Liver (tissue), 7 donors: ENCODE measurements at regions not wholly inside any gene's neighbourhood (a gene's known extent, or its start where the extent isn't known, plus 50 kb on each side); places are given as distances from the start of the nearest gene placed in this dataset.

ENCODE experiments used
- DNase-seq: peaks from one replicate; pipeline ENCODE4 v3.0.0-alpha.2; 2017; ENCODE audit warnings: low spot score
- H3K27ac ChIP-seq, 2 donors: one replicate each; pipeline ENCODE4 v1.7.0; 2013; ENCODE audit warnings: inconsistent platforms in 2 of 2, low read length in 2 of 2, control low read depth in 1 of 2, low read depth in 1 of 2, mild to moderate bottlenecking in 1 of 2
- H3K27me3 ChIP-seq, 4 donors: one replicate each; pipeline versions ENCODE4 v1.6.1 to v1.7.0; 2013; ENCODE audit warnings: low read length in 3 of 4, inconsistent platforms in 1 of 4, mild to moderate bottlenecking in 1 of 4, moderate library complexity in 1 of 4; ENCODE audit not compliant: control insufficient read depth in 4 of 4, insufficient read depth in 4 of 4
- H3K36me3 ChIP-seq, 4 donors: one replicate each; pipeline versions ENCODE4 v1.6.1 to v1.7.0; 2013; ENCODE audit warnings: low read length in 3 of 4, mild to moderate bottlenecking in 3 of 4, low read depth in 1 of 4, moderate library complexity in 1 of 4; ENCODE audit not compliant: control insufficient read depth in 4 of 4, insufficient read depth in 3 of 4
- H3K4me1 ChIP-seq, 4 donors: one replicate each; pipeline versions ENCODE4 v1.6.1 to v1.7.0; 2013; ENCODE audit warnings: low read length in 3 of 4, mild to moderate bottlenecking in 3 of 4, moderate library complexity in 1 of 4; ENCODE audit not compliant: control insufficient read depth in 4 of 4, insufficient read depth in 4 of 4
- H3K4me3 ChIP-seq, 3 donors: one replicate each; pipeline versions ENCODE4 v1.6.1 to v1.7.0; 2013; ENCODE audit warnings: low read length in 3 of 3, control low read depth in 1 of 3, low read depth in 1 of 3, mild to moderate bottlenecking in 1 of 3
- H3K9ac ChIP-seq, 2 donors: one replicate each; pipeline ENCODE4 v1.7.0; 2013; ENCODE audit warnings: low read length in 2 of 2, mild to moderate bottlenecking in 2 of 2, moderate library complexity in 2 of 2, control low read depth in 1 of 2, low read depth in 1 of 2
- H3K9me3 ChIP-seq, 4 donors: one replicate each; pipeline versions ENCODE4 v1.6.1 to v1.7.0; 2013; ENCODE audit warnings: low read length in 3 of 4; ENCODE audit not compliant: control insufficient read depth in 4 of 4
- ATF3 ChIP-seq: IDR thresholded peaks from 2 replicates; pipeline ENCODE4 v1.6.1; 2016; ENCODE audit warnings: antibody characterized with exemption
- EGR1 ChIP-seq, 2 donors: IDR thresholded peaks; 2 replicates each; pipeline ENCODE4 v1.6.1; 2016 to 2018; ENCODE audit warnings: antibody characterized with exemption in 2 of 2, low read depth in 2 of 2
- FOXA1 ChIP-seq: IDR thresholded peaks from 2 replicates; pipeline ENCODE4 v1.6.1; 2016; ENCODE audit warnings: antibody characterized with exemption
- FOXA2 ChIP-seq: IDR thresholded peaks from 2 replicates; pipeline ENCODE4 v1.6.1; 2016; ENCODE audit warnings: antibody characterized with exemption
- HNF4A ChIP-seq, 2 donors: conservative IDR thresholded peaks; 2 replicates each; pipeline ENCODE4 v1.6.1; 2016; ENCODE audit warnings: antibody characterized with exemption in 2 of 2, mild to moderate bottlenecking in 2 of 2
- HNF4G ChIP-seq: IDR thresholded peaks from 2 replicates; pipeline ENCODE4 v1.6.1; 2016; ENCODE audit warnings: antibody characterized with exemption
- MAX ChIP-seq: IDR thresholded peaks from 2 replicates; pipeline ENCODE4 v1.6.1; 2016; ENCODE audit warnings: antibody characterized with exemption
- REST ChIP-seq: IDR thresholded peaks from 2 replicates; pipeline ENCODE4 v1.6.1; 2016; ENCODE audit warnings: antibody characterized with exemption, mild to moderate bottlenecking
- RXRA ChIP-seq, 2 donors: IDR thresholded peaks; 2 replicates each; pipeline ENCODE4 v1.6.1; 2017 to 2018; ENCODE audit warnings: antibody characterized with exemption in 2 of 2, mild to moderate bottlenecking in 1 of 2
- SP1 ChIP-seq: IDR thresholded peaks from 2 replicates; pipeline ENCODE4 v1.6.1; 2018; ENCODE audit warnings: antibody characterized with exemption, mild to moderate bottlenecking
- WGBS: extraction: QIAGEN DNeasy Blood & Tissue Kit; methylation state at CpG from one replicate; pipeline ENCODE4 v1.1.7; 2013; 5-methylcytosine and 5-hydroxymethylcytosine counted together
- donor health status: healthy.
- donor health status: healthy.
- donor health status: healthy.
- donor health status: healthy.

- 2% methylated on average over 2 of the region's 2 CpGs for WGBS
- TF ChIP-seq EGR1 (IDR thresholded peaks at IDR 0.05; ENCODE audit: low read depth in 2 of 2) = no peak
- TF ChIP-seq HNF4A (conservative IDR thresholded peaks at IDR 0.05) = no peak
- no peak for TF ChIP-seq RXRA (IDR thresholded peaks at IDR 0.05)
- TF ChIP-seq MAX = no peak
- no peak for TF ChIP-seq FOXA1
- TF ChIP-seq FOXA2 = no peak
- no peak for TF ChIP-seq ATF3
- no peaks in the 10 kb centered on the region for H3K4me1 ChIP-seq
- H3K36me3 ChIP-seq = no peaks in the 10 kb centered on the region
- no peaks in the 10 kb centered on the region for H3K9me3 ChIP-seq
- no peaks in the 10 kb centered on the region for H3K27me3 ChIP-seq
- no peak overlapping the region for H3K27ac ChIP-seq
- no peak overlapping the region for H3K4me3 ChIP-seq
- no peak for DNase-seq
- H3K9ac ChIP-seq = no peak overlapping the region
These were observed 402.4 kb upstream of the NDST4 start for GRCh38 chr4:115515772-115516171.

- Histone ChIP-seq H3K27me3 (no peaks in the 10 kb centered on the region), H3K4me1 (no peaks in the 10 kb centered on the region), H3K4me3 (no peak overlapping the region), H3K36me3 (no peaks in the 10 kb centered on the region), H3K27ac (no peak overlapping the region), H3K9me3 (no peaks in the 10 kb centered on the region), H3K9ac (no peak overlapping the region)
- no peak for DNase-seq
- WGBS = 87% methylated on average over 2 of the region's 2 CpGs
- TF ChIP-seq FOXA1 (no peak), MAX (no peak), ATF3 (no peak)
These were observed 401.9 kb upstream of the NDST4 start for GRCh38 chr4:115515366-115515765.

- no peak for TF ChIP-seq REST
- no peak for TF ChIP-seq RXRA (IDR thresholded peaks at IDR 0.05)
- no peak for TF ChIP-seq EGR1 (IDR thresholded peaks at IDR 0.05; ENCODE audit: low read depth in 2 of 2)
- no peak for TF ChIP-seq SP1
- no peak for TF ChIP-seq HNF4G
- TF ChIP-seq ATF3 = no peak
- Histone ChIP-seq H3K4me1 (no peaks in the 10 kb centered on the region), H3K27ac (no peak overlapping the region), H3K27me3 (no peaks in the 10 kb centered on the region), H3K9me3 (no peaks in the 10 kb centered on the region), H3K36me3 (no peaks in the 10 kb centered on the region), H3K4me3 (no peak overlapping the region), H3K9ac (no peak overlapping the region)
- DNase-seq = no peak
- WGBS = 70% methylated on average over 1 of the region's 1 CpG
These were observed 401.3 kb upstream of the NDST4 start for GRCh38 chr4:115514675-115515074.
